HUES6 (cell line): ENCODE measurements at regions not wholly inside any gene's neighbourhood (a gene's known extent, or its start where the extent isn't known, plus 50 kb on each side); places are given as distances from the start of the nearest gene placed in this dataset.
"Not testable (repeated sequence)": the region's sequence is repeated elsewhere in the genome, so short reads cannot be mapped to it uniquely, and the experiment has no call there.

ENCODE experiments used
- H3K27ac ChIP-seq: 2 replicates; pipeline ENCODE4 v1.7.0; 2013; ENCODE audit warnings: low read depth, mild to moderate bottlenecking, low read length, inconsistent platforms
- H3K27me3 ChIP-seq: 2 replicates; pipeline ENCODE4 v1.6.1; 2013; ENCODE audit warnings: low read length; ENCODE audit not compliant: control insufficient read depth, insufficient read depth
- H3K36me3 ChIP-seq: 2 replicates; pipeline ENCODE4 v1.6.1; 2013; ENCODE audit warnings: low read length; ENCODE audit not compliant: control insufficient read depth, insufficient read depth
- H3K4me1 ChIP-seq: 2 replicates; pipeline ENCODE4 v1.6.1; 2013; ENCODE audit warnings: low read length; ENCODE audit not compliant: control insufficient read depth, insufficient read depth
- H3K4me3 ChIP-seq: 2 replicates; pipeline ENCODE4 v1.5.1; 2013; ENCODE audit warnings: low read depth, low read length
- H3K9ac ChIP-seq: one replicate; pipeline ENCODE4 v1.6.1; 2013; ENCODE audit warnings: mild to moderate bottlenecking, low read length
- H3K9me3 ChIP-seq: 2 replicates; pipeline ENCODE4 v1.6.1; 2013; ENCODE audit warnings: low read depth, low read length; ENCODE audit not compliant: control insufficient read depth, insufficient read depth

DNA sequence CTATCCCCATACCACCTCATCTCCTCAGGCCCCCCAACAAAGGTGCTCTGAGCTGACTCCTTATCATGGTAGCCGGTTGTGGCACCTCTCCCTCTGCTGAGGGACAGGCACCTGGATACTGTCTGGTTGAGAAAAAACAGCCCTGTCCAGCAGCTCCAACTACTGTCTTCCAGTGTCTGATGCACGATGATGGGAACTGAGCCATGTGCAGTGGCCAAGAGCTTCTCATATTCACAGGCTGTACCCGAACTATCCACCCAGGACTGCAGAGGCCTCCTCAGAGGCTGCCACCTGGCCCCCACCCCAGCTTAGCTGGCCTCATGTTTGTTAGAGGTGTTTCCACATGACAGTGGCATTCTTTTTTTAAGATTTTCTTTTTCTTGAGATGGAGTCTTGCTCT is 149.9 kb downstream of the BCL2L11 start:
- not testable (repeated sequence) for H3K27ac ChIP-seq, H3K9me3 ChIP-seq, H3K4me1 ChIP-seq

DNA sequence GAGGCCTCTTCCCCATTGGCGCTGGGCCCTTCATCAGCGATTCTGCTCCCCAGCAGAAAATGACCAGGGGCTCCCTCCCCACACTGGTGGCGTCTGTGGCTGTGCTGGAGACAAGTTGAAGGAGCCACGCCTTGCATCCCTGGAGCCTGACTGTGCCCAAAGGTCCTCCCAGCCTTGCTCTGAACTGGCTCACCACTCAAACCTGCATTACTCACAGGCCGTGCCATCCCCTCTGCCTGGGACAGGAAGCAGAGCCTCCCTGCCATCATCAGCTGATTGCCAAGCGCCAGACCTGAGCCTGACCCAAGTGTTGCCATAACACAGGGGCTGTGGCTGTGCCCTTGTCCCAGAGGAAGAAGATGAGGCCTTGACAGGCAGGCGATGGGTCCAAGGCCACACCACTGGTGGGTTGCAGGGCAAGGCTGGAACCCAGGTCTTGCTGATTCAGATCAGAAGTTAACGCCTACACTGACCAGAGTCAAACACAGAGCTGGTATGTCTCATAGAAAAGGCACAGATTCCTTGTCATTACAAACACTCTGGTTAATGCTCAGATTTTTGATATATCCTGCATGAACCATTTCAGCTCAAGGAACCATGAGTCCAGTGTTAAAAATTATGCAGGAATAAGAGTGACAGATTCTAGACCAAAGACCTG is 151.1 kb downstream of the BCL2L11 start:
- not testable (repeated sequence) for H3K9ac ChIP-seq, H3K4me3 ChIP-seq, H3K36me3 ChIP-seq, H3K27me3 ChIP-seq, H3K27ac ChIP-seq, H3K4me1 ChIP-seq, H3K9me3 ChIP-seq

More for the DNA sequence above, 149.9 kb downstream of the BCL2L11 start:
- not testable (repeated sequence) for H3K4me3 ChIP-seq, H3K36me3 ChIP-seq, H3K27me3 ChIP-seq, H3K9ac ChIP-seq

DNA sequence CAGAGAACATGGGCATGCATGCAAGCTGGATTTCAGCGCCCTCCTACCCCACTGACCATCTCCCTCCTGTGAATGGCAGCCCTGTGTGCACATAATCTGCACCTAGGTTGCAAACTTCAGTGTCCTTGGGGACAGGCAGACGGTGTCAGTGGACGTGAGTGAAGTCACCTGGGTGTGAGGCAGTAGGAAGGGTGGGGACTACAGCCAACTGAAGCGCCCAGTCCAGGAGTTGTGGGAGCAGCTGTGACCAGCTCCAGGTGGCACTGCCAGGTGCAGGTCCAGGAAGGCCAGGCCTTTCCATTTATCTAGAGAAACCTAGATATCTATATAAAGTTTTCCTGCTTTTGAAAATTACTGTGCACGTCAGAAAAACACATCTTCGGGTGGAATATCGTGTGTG is 152.3 kb downstream of the BCL2L11 start:
- not testable (repeated sequence) for H3K9me3 ChIP-seq, H3K4me1 ChIP-seq, H3K36me3 ChIP-seq, H3K27me3 ChIP-seq, H3K27ac ChIP-seq, H3K4me3 ChIP-seq, H3K9ac ChIP-seq

DNA sequence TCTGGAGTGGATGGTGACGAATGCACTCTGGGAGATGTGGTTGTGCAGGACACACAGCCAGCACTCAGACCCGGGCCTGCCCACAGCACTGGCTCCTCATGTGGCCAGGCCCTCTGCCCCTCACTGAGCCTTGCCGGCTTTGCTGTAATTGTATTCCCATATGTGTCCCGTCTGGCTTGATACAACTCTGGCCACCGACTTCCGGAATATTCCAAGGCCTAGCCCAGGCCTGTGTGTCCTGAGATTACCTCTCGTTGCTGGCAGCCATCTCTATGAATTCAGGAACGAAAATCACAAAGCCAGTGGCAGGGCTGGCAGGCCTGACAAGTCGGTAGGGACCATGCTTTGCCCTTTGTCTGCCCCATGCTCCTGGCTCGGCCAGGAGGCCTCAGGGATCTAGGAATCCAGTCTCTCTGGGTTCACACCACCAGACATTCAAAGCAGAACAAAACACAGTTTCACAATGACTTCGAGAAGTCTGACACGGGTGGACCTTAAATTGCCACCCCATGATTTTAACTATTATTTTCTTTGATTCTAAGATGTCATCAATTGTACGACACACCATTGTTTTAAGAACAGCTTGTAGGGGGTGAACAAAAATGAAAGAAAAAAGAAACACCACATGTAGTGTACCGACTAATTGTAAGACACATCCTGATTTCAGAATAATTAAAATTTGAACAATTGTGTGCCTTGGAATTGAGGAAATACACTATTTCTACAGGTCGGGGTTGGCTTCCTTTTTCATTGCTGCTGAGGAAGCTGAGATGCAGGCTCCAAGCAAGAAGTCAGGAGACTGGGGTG is 154.5 kb downstream of the BCL2L11 start:
- not testable (repeated sequence) for H3K4me1 ChIP-seq, H3K4me3 ChIP-seq, H3K9ac ChIP-seq, H3K27ac ChIP-seq, H3K27me3 ChIP-seq, H3K9me3 ChIP-seq, H3K36me3 ChIP-seq

DNA sequence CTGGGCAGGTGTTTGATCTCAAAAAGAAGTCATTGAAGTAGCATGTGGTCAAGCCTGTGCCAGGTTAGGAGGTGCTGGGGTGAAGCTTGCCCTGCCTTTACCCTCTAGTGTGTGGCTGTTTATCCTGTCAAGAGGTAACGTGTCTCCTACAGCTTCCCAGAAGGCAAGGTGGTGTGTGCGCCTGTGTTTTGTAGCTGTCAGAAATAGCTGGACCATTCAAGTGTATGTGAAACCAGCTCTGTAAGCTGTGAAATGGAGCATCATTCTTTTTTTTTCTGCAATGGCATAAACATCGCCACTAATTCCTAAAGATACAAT is 155.1 kb downstream of the BCL2L11 start:
- not testable (repeated sequence) for H3K9me3 ChIP-seq, H3K9ac ChIP-seq, H3K27ac ChIP-seq, H3K36me3 ChIP-seq, H3K4me3 ChIP-seq, H3K27me3 ChIP-seq, H3K4me1 ChIP-seq

DNA sequence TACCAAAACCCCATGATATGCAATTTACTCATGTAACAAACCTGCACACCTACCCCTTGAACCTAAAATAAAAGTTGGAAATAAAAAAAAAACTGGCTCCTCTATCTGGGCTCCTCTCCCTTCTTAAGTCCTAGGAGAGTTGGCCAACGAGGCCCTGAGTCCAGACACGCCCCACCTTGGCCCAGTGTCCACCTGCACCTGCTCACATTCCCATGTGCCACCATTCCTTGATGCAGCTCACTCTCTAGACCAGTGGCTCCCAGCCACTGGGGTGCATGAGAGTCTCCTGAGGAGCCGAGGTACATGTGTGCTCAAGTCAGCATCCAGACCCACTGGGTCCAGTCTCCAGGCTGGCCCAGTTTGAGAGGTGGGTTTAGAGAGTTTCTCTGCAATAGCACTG is 157.4 kb downstream of the BCL2L11 start:
- not testable (repeated sequence) for H3K4me3 ChIP-seq, H3K27me3 ChIP-seq

DNA sequence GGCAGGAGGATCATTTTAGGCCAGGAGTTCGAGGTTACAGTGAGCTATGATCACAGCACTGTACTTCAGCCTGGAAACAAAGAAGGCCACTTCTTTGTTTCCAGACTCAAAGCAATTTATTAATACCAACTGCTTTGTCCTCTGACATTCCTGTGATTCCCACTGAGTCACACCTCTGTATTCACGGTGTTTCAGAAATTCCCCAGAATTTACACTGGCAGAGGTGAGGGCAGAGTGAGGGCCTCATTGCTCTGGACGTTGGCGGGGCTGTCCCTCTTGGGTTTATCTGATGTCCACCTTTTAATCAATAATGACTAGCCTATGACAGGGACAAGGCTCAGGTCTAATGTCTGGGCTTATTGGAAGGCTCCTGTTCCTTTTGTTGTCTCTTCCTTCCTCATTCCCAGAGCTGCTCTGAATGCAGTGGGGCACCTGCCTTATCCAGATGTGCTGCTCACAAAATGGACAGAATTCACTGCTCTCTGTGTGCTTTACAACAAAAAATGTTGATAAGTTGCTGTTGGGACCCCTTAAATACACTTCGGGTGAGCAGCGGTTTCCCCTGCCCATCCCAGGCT is 160.1 kb downstream of the BCL2L11 start:
- H3K4me3 ChIP-seq, H3K27me3 ChIP-seq, H3K4me1 ChIP-seq, H3K27ac ChIP-seq, H3K9me3 ChIP-seq, H3K36me3 ChIP-seq, H3K9ac ChIP-seq: not testable (repeated sequence)

More for the DNA sequence above, 157.4 kb downstream of the BCL2L11 start:
- not testable (repeated sequence) for H3K9ac ChIP-seq, H3K4me1 ChIP-seq, H3K9me3 ChIP-seq, H3K27ac ChIP-seq, H3K36me3 ChIP-seq

DNA sequence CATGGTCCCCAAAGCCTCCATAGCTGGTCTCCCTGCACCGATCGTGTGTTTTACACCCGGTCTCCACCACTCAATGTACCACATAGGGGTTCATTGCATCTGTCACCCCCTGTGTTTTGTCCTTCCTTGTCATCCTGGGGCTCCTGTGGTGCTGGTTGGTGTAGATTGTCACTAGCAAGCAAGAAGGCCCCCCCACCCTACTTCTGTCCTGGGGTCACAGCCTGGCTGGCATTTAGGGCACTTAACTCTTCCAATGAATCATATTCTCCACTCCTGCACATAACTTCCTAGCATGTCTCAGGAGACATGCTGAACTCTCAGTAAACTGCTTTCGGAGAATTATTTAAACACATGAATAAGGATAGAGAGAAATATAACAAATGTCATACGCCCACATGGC is 161.4 kb downstream of the BCL2L11 start:
- H3K27me3 ChIP-seq, H3K4me3 ChIP-seq, H3K4me1 ChIP-seq, H3K9ac ChIP-seq, H3K27ac ChIP-seq, H3K9me3 ChIP-seq, H3K36me3 ChIP-seq: not testable (repeated sequence)

DNA sequence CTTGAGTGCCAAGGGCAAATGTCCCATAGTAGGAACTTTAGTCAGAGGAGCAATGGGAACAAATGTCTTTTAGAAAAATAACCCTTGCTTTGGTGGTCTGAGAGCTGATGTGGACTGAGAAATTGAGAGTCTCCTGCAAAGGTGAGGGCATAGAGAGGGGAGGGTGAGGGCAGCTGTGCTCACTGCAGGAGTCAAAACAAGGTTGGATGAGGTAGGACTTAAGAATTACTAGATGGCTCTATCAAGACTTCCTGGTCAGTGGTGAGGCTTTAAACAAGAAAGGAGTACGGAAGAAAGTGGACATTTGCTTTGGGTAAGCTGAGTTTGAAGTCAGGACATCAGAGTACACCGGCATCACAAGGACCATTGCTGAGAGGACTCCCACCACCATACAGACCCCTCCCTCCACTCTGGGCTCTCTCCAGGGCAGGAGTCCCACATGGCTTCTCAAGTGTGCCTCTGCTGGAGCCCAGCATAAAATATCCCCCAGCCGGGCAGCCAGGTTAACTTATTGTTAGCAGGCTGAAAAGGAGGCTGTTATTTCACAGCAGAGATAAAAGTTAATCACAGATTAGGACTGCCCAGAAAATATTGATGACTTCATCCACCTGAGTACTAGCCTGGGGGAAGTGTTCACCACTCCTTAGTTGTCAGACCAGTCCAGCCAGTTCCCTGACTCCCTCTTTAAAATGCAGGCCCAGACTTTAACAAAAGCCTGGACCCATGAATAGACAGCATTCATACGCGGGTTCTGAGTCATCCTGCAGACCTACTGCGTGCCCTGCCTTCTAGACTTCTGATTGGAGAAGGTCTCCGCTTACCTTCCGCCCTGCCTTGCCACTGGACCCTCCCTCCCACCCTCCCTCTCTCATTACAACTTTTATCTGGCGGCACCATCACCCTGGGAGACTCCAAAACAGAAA is 167.2 kb downstream of the BCL2L11 start:
- H3K27me3 ChIP-seq, H3K9ac ChIP-seq, H3K4me1 ChIP-seq, H3K4me3 ChIP-seq, H3K27ac ChIP-seq, H3K36me3 ChIP-seq, H3K9me3 ChIP-seq: not testable (repeated sequence)

DNA sequence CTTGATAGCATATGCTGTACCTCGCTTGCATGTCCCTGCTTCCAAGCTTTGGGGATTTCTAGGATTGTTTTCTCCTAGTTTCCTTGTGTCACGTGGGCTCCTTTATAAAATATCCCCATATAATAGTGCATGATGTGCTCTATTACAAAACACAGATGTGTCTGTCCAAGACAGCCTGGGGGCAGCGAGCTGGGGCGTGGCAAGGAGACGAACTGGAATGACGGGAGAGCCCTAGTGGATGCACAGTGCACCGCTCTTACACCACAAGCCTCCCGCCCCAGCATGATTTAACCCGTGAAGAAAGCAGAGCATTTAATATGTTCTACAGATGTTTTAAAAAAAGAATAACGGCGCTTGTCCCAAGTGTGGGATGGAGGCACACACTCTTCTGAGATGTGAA is 169.7 kb downstream of the BCL2L11 start:
- H3K4me1 ChIP-seq, result not testable (repeated sequence)

DNA sequence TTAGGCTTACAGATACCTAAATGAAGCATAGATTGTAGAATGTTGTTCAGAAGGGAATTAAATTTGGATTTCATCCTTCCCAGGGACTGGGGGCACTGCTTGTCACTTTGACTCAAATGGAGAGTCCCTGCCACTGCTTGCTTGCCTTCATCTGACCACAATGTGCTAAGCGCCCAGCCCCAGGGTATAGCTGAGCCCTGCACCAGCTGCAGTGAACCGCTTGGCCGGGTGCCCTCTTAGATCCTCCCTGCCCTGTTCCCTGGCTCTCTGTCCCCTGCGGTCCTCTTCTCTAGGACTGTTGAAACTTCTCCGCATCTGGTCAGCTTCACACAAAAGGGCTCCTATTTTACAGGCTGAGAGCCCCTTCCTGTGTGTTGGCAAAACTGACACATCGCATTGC is 170.9 kb downstream of the BCL2L11 start:
- not testable (repeated sequence) for H3K36me3 ChIP-seq, H3K27me3 ChIP-seq, H3K4me1 ChIP-seq, H3K9me3 ChIP-seq, H3K27ac ChIP-seq, H3K9ac ChIP-seq, H3K4me3 ChIP-seq

More for the DNA sequence above, 169.7 kb downstream of the BCL2L11 start:
- H3K36me3 ChIP-seq, H3K9ac ChIP-seq, H3K4me3 ChIP-seq, H3K9me3 ChIP-seq, H3K27me3 ChIP-seq, H3K27ac ChIP-seq: not testable (repeated sequence)
